Fibroblast of lung (primary cell): ENCODE measurements at regions not wholly inside any gene's neighbourhood (a gene's known extent, or its start where the extent isn't known, plus 50 kb on each side); places are given as distances from the start of the nearest gene placed in this dataset.

Source experiments
- DNase-seq, 2 donors: peaks; one replicate each; pipeline versions ENCODE4 v3.0.0 to v3.0.0-alpha.2; 2010; ENCODE audit warnings: low read depth in 2 of 2
- H2AFZ ChIP-seq: 2 replicates; pipeline ENCODE4 v1.5.1; 2012; ENCODE audit warnings: low read length, control low read depth, inconsistent platforms
- H3K27ac ChIP-seq: 2 replicates; pipeline ENCODE4 v1.5.1; 2011; ENCODE audit warnings: low read length, control low read depth; ENCODE audit not compliant: insufficient read depth
- H3K27me3 ChIP-seq: 2 replicates; pipeline ENCODE4 v1.5.1; 2011; ENCODE audit warnings: mild to moderate bottlenecking, low read length; ENCODE audit not compliant: control insufficient read depth, insufficient read depth
- H3K36me3 ChIP-seq: 2 replicates; pipeline ENCODE4 v1.5.1; 2011; ENCODE audit warnings: low read length; ENCODE audit not compliant: control insufficient read depth, insufficient read depth
- H3K4me1 ChIP-seq: 2 replicates; pipeline ENCODE4 v1.5.1; 2011; ENCODE audit warnings: low read length; ENCODE audit not compliant: control insufficient read depth, insufficient read depth; ENCODE audit errors: extremely low read depth
- H3K4me2 ChIP-seq: 2 replicates; pipeline ENCODE4 v1.5.1; 2011; ENCODE audit warnings: low read length, control low read depth; ENCODE audit not compliant: insufficient read depth; ENCODE audit errors: extremely low read depth
- H3K4me3 ChIP-seq, 4 experiments: fragments of 200-600 bp in 1 of 4; sonication (generic) in 1 of 4; replicated peaks in 1 of 4; 2 replicates each; pipeline ENCODE4 v1.5.1; 2011 to 2016; ENCODE audit warnings: low read length in 4 of 4, low read depth in 3 of 4, mild to moderate bottlenecking in 3 of 4, control low read depth in 2 of 4, inconsistent platforms in 1 of 4, mixed read lengths in 1 of 4; ENCODE audit not compliant: insufficient read depth in 1 of 4; ENCODE audit errors: control extremely low read depth in 1 of 4
- H3K79me2 ChIP-seq: 2 replicates; pipeline ENCODE4 v1.5.1; 2012; ENCODE audit warnings: mild to moderate bottlenecking, low read length, inconsistent platforms; ENCODE audit not compliant: control insufficient read depth, insufficient read depth
- H3K9ac ChIP-seq: 2 replicates; pipeline ENCODE4 v1.5.1; 2011; ENCODE audit warnings: mild to moderate bottlenecking, low read length, control low read depth; ENCODE audit not compliant: insufficient read depth
- H3K9me3 ChIP-seq: 2 replicates; pipeline ENCODE4 v1.5.1; 2012; ENCODE audit warnings: low read depth, low read length; ENCODE audit not compliant: control insufficient read depth, insufficient read depth
- H4K20me1 ChIP-seq: 2 replicates; pipeline ENCODE4 v1.5.1; 2011; ENCODE audit warnings: low read length; ENCODE audit not compliant: control insufficient read depth, insufficient read depth; ENCODE audit errors: extremely low read depth
- EZH2 ChIP-seq: IDR thresholded peaks from 2 replicates; pipeline ENCODE4 v1.5.1; 2012; ENCODE audit warnings: low read length, control low read depth, mild to moderate bottlenecking; ENCODE audit errors: missing control alignments
- TF ChIP-seq, protein P1 (sequence below), 2 donors: IDR thresholded peaks in 1 of 2; conservative IDR thresholded peaks in 1 of 2; 1 replicate in 1 of 2; 2 replicates in 1 of 2; pipeline ENCODE4 v1.5.1; 2011 to 2012; ENCODE audit warnings: low read length in 2 of 2, control low read depth in 1 of 2, inconsistent platforms in 1 of 2, low read depth in 1 of 2, mild to moderate bottlenecking in 1 of 2

DNA sequence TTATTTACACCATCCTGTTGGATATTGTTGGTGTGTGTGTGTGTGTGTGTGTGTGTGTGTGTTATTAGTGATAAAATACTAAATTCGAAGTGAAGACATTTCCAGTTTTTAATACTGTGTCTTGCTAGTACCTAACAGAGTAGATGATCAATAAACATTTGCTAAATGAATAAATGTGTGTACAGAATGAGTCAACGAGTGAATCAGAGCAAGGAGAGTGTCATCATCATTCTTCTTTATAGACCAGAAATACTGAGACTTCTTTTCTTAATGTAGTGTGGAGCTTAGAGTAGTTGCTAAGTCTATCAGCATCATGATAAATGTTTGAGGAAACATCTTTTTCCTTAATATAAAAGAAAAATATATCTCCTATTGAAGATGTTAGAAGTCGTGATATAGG, 169.7 kb upstream of the SATB2 start:
- Histone ChIP-seq H2AFZ (no peak overlapping the region), H3K4me2 (no peak overlapping the region), H3K79me2 (no peaks in the 10 kb centered on the region), H3K4me3 (no peak overlapping the region), H3K27me3 (no peaks in the 10 kb centered on the region), H3K36me3 (no peaks in the 10 kb centered on the region), H4K20me1 (no peaks in the 10 kb centered on the region), H3K4me1 (no peaks in the 10 kb centered on the region), H3K9ac (no peak overlapping the region), H3K27ac (no peak overlapping the region), H3K9me3 (no peaks in the 10 kb centered on the region)
- no peak for DNase-seq
- no peak for TF ChIP-seq EZH2
- TF ChIP-seq, protein P1, sequence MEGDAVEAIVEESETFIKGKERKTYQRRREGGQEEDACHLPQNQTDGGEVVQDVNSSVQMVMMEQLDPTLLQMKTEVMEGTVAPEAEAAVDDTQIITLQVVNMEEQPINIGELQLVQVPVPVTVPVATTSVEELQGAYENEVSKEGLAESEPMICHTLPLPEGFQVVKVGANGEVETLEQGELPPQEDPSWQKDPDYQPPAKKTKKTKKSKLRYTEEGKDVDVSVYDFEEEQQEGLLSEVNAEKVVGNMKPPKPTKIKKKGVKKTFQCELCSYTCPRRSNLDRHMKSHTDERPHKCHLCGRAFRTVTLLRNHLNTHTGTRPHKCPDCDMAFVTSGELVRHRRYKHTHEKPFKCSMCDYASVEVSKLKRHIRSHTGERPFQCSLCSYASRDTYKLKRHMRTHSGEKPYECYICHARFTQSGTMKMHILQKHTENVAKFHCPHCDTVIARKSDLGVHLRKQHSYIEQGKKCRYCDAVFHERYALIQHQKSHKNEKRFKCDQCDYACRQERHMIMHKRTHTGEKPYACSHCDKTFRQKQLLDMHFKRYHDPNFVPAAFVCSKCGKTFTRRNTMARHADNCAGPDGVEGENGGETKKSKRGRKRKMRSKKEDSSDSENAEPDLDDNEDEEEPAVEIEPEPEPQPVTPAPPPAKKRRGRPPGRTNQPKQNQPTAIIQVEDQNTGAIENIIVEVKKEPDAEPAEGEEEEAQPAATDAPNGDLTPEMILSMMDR (conservative IDR thresholded peaks at IDR 0.05 in 1 of 2, IDR thresholded peaks at IDR 0.05 in 1 of 2; ENCODE audit: low read depth in 1 of 2, low read length in 2 of 2), result no peak

DNA sequence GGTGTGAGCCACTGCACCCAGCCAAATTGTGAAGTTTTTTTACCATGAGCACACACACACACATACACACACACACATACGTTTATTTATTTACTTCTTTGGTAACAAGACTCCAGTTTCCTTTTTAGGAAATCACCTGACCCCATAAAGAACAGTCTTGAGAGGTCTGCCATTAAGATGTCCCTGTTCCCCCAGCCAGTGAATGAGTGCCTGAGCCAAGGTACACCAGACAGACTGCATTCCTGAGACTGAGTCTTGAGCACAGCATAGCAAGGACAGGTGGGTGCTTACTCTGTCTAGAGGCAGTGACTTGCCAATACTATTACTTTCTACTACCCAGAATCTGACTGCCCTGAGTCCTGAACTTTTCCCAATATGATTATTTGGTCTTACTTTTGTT, 167.2 kb upstream of the SATB2 start:
- H4K20me1 ChIP-seq, result no peaks in the 10 kb centered on the region
- H3K4me3 ChIP-seq, result no peak overlapping the region

GRCh38 chr2:199612509-199613130, 154.9 kb upstream of the SATB2 start:
- Histone ChIP-seq H3K4me2 (no peak overlapping the region), H3K27me3 (no peaks in the 10 kb centered on the region), H3K27ac (no peak overlapping the region), H3K9me3 (no peaks in the 10 kb centered on the region), H4K20me1 (no peaks in the 10 kb centered on the region), H3K36me3 (no peaks in the 10 kb centered on the region), H3K4me3 (no peak overlapping the region), H3K79me2 (no peaks in the 10 kb centered on the region), H2AFZ (no peak overlapping the region), H3K9ac (no peak overlapping the region), H3K4me1 (no peaks in the 10 kb centered on the region)
- no peak for TF ChIP-seq EZH2
- TF ChIP-seq, protein P1 (conservative IDR thresholded peaks at IDR 0.05 in 1 of 2, IDR thresholded peaks at IDR 0.05 in 1 of 2; ENCODE audit: low read depth in 1 of 2, low read length in 2 of 2), result no peak
- DNase-seq, result no peak

More for the DNA sequence above, 167.2 kb upstream of the SATB2 start:
- no peak for DNase-seq
- TF ChIP-seq EZH2, result no peak
- TF ChIP-seq, protein P1 (conservative IDR thresholded peaks at IDR 0.05 in 1 of 2, IDR thresholded peaks at IDR 0.05 in 1 of 2; ENCODE audit: low read depth in 1 of 2, low read length in 2 of 2), result no peak
- H3K36me3 ChIP-seq, result no peaks in the 10 kb centered on the region
- H3K4me2 ChIP-seq, result no peak overlapping the region
- no peaks in the 10 kb centered on the region for H3K27me3 ChIP-seq
- no peaks in the 10 kb centered on the region for H3K79me2 ChIP-seq
- H3K4me1 ChIP-seq, result no peaks in the 10 kb centered on the region
- no peak overlapping the region for H2AFZ ChIP-seq
- no peaks in the 10 kb centered on the region for H3K9me3 ChIP-seq
- H3K27ac ChIP-seq, result no peak overlapping the region
- no peak overlapping the region for H3K9ac ChIP-seq
